Iris pigment epithelial cell (primary cell): ENCODE measurements at regions not wholly inside any gene's neighbourhood (a gene's known extent, or its start where the extent isn't known, plus 50 kb on each side); places are given as distances from the start of the nearest gene placed in this dataset.

Source experiments
- DNase-seq: peaks from one replicate; pipeline ENCODE4 v3.0.0-alpha.2; 2011; ENCODE audit warnings: low read depth

- DNase-seq, result no peak
These were observed 749.5 kb downstream of the KCNJ18 start for GRCh38 chr17:22441776-22442175.

- no peak for DNase-seq
These were observed 750.7 kb downstream of the KCNJ18 start for GRCh38 chr17:22443061-22443460.

GRCh38 chr17:22453181-22453580 is 760.9 kb downstream of the KCNJ18 start:
- no peak for DNase-seq

GRCh38 chr17:22454070-22454999 is 762.0 kb downstream of the KCNJ18 start:
- no peak for DNase-seq

- no peak for DNase-seq
These were observed 767.1 kb downstream of the KCNJ18 start for GRCh38 chr17:22459331-22459952.

GRCh38 chr17:22459953-22460350 is 767.6 kb downstream of the KCNJ18 start:
- no peak for DNase-seq

- DNase-seq, result no peak
These were observed 768.2 kb downstream of the KCNJ18 start for GRCh38 chr17:22460461-22461063.

- DNase-seq, result no peak
These were observed 769.3 kb downstream of the KCNJ18 start for GRCh38 chr17:22461460-22462145.

GRCh38 chr17:22462461-22462860 is 770.1 kb downstream of the KCNJ18 start:
- DNase-seq, result no peak

GRCh38 chr17:22463110-22463850 is 771.0 kb downstream of the KCNJ18 start:
- DNase-seq, result no peak

- DNase-seq, result no peak
These were observed 771.7 kb downstream of the KCNJ18 start for GRCh38 chr17:22464041-22464440.

- DNase-seq, result no peak
These were observed 775.4 kb downstream of the KCNJ18 start for GRCh38 chr17:22467720-22468119.

GRCh38 chr17:22469101-22469880 is 777.0 kb downstream of the KCNJ18 start:
- DNase-seq, result no peak

- no peak for DNase-seq
These were observed 777.6 kb downstream of the KCNJ18 start for GRCh38 chr17:22469941-22470340.

GRCh38 chr17:22470411-22471175 is 778.3 kb downstream of the KCNJ18 start:
- DNase-seq, result no peak

GRCh38 chr17:22484826-22485225 is 792.5 kb downstream of the KCNJ18 start:
- DNase-seq, result no peak

GRCh38 chr17:22490399-22490798 is 798.1 kb downstream of the KCNJ18 start:
- no peak for DNase-seq

GRCh38 chr17:22492331-22492730 is 800.0 kb downstream of the KCNJ18 start:
- DNase-seq, result no peak

GRCh38 chr17:22496450-22496849 is 804.1 kb downstream of the KCNJ18 start:
- no peak for DNase-seq

- DNase-seq, result no peak
These were observed 811.1 kb downstream of the KCNJ18 start for GRCh38 chr17:22503322-22503899.
